Immature natural killer cell (primary cell): ENCODE measurements at regions not wholly inside any gene's neighbourhood (a gene's known extent, or its start where the extent isn't known, plus 50 kb on each side); places are given as distances from the start of the nearest gene placed in this dataset.
"Not testable (repeated sequence)": the region's sequence is repeated elsewhere in the genome, so short reads cannot be mapped to it uniquely, and the experiment has no call there.

ENCODE experiments used
- DNase-seq, 3 donors: peaks; one replicate each; pipeline ENCODE4 v3.0.0; 2022; ENCODE audit warnings: mixed read lengths in 1 of 3
- H3K27ac Mint-ChIP-seq, 6 donors: one replicate each; pipeline ENCODE4 v1.8.0; 2020; ENCODE audit warnings: mixed read lengths in 6 of 6, mild to moderate bottlenecking in 5 of 6, inconsistent platforms in 4 of 6, moderate library complexity in 3 of 6
- H3K27me3 Mint-ChIP-seq, 3 donors: one replicate each; pipeline ENCODE4 v1.8.0; 2020 to 2021; ENCODE audit warnings: low read depth in 3 of 3, mild to moderate bottlenecking in 3 of 3, mixed read lengths in 3 of 3, moderate library complexity in 3 of 3, inconsistent platforms in 1 of 3
- H3K36me3 Mint-ChIP-seq, 3 donors: one replicate each; pipeline ENCODE4 v1.8.0; 2020; ENCODE audit warnings: mixed read lengths in 3 of 3, inconsistent platforms in 2 of 3, mild to moderate bottlenecking in 2 of 3
- H3K4me1 Mint-ChIP-seq, 2 donors: one replicate each; pipeline ENCODE4 v1.8.0; 2020; ENCODE audit warnings: inconsistent platforms in 2 of 2, mild to moderate bottlenecking in 2 of 2, mixed read lengths in 2 of 2, moderate library complexity in 1 of 2
- H3K4me3 Mint-ChIP-seq, 5 donors: one replicate each; pipeline ENCODE4 v1.8.0; 2020; ENCODE audit warnings: mild to moderate bottlenecking in 5 of 5, mixed read lengths in 5 of 5, inconsistent platforms in 3 of 5, moderate library complexity in 3 of 5
- H3K9me3 Mint-ChIP-seq, 6 donors: one replicate each; pipeline ENCODE4 v1.8.0; 2020; ENCODE audit warnings: mild to moderate bottlenecking in 6 of 6, mixed read lengths in 6 of 6, inconsistent platforms in 4 of 6, moderate library complexity in 3 of 6

GRCh38 chr5:17852740-17853139, 218.5 kb downstream of the TAF11L14 start:
- Mint-ChIP-seq H3K4me3 (no peak overlapping the region), H3K4me1 (no peaks in the 10 kb centered on the region), H3K9me3 (peaks cover 16 to 55% (median 22%) of the 10 kb centered on the region in 6 donors), H3K27ac (no peak overlapping the region), H3K27me3 (no peaks in the 10 kb centered on the region), H3K36me3 (no peaks in the 10 kb centered on the region)
- DNase-seq: no peak

- Mint-ChIP-seq H3K9me3 (peaks cover 16 to 59% (median 31%) of the 10 kb centered on the region in 6 donors), H3K4me3 (no peak overlapping the region)
Measured at GRCh38 chr5:17854901-17855300, 220.6 kb downstream of the TAF11L14 start.

GRCh38 chr5:17860660-17861315, 226.5 kb downstream of the TAF11L14 start:
- no peak overlapping the region for H3K4me3 Mint-ChIP-seq
- H3K27me3 Mint-ChIP-seq: no peaks in the 10 kb centered on the region
- no peaks in the 10 kb centered on the region for H3K4me1 Mint-ChIP-seq

More at GRCh38 chr5:17854901-17855300, 220.6 kb downstream of the TAF11L14 start:
- no peak for DNase-seq
- no peaks in the 10 kb centered on the region for H3K36me3 Mint-ChIP-seq
- H3K4me1 Mint-ChIP-seq: no peaks in the 10 kb centered on the region
- H3K27me3 Mint-ChIP-seq: no peaks in the 10 kb centered on the region
- H3K27ac Mint-ChIP-seq: no peak overlapping the region

GRCh38 chr5:17864903-17865302, 230.6 kb downstream of the TAF11L14 start:
- H3K27me3 Mint-ChIP-seq, H3K4me1 Mint-ChIP-seq, H3K27ac Mint-ChIP-seq, H3K4me3 Mint-ChIP-seq, H3K36me3 Mint-ChIP-seq, DNase-seq: not testable (repeated sequence)
- H3K9me3 Mint-ChIP-seq: peaks cover 12 to 60% (median 34%) of the 10 kb centered on the region in 6 donors

More at GRCh38 chr5:17860660-17861315, 226.5 kb downstream of the TAF11L14 start:
- Mint-ChIP-seq H3K27ac (no peak overlapping the region), H3K9me3 (peaks cover 21 to 68% (median 41%) of the 10 kb centered on the region in 6 donors), H3K36me3 (peaks cover 0 to 6% (median 0%) of the 10 kb centered on the region in 3 donors)
- no peak for DNase-seq

- H3K4me1 Mint-ChIP-seq, DNase-seq, H3K36me3 Mint-ChIP-seq, H3K27me3 Mint-ChIP-seq, H3K27ac Mint-ChIP-seq, H3K4me3 Mint-ChIP-seq: not testable (repeated sequence)
- H3K9me3 Mint-ChIP-seq: peaks cover 7 to 55% (median 36%) of the 10 kb centered on the region in 6 donors
Measured at GRCh38 chr5:17865966-17866365, 231.7 kb downstream of the TAF11L14 start.

GRCh38 chr5:17872204-17872603, 237.9 kb downstream of the TAF11L14 start:
- no peaks in the 10 kb centered on the region for H3K36me3 Mint-ChIP-seq
- H3K4me1 Mint-ChIP-seq: no peaks in the 10 kb centered on the region
- no peak overlapping the region for H3K4me3 Mint-ChIP-seq
- H3K27ac Mint-ChIP-seq: no peak overlapping the region
- no peaks in the 10 kb centered on the region for H3K27me3 Mint-ChIP-seq
- no peak for DNase-seq
- peaks cover 8 to 67% (median 38%) of the 10 kb centered on the region in 6 donors for H3K9me3 Mint-ChIP-seq

- Mint-ChIP-seq H3K4me1 (no peaks in the 10 kb centered on the region), H3K27ac (no peak overlapping the region), H3K36me3 (no peaks in the 10 kb centered on the region), H3K4me3 (no peak overlapping the region), H3K27me3 (no peaks in the 10 kb centered on the region), H3K9me3 (peaks cover 5 to 60% (median 30%) of the 10 kb centered on the region in 6 donors)
- no peak for DNase-seq
Measured at GRCh38 chr5:17878541-17878940, 244.3 kb downstream of the TAF11L14 start.

- no peak overlapping the region for H3K4me3 Mint-ChIP-seq
- no peaks in the 10 kb centered on the region for H3K4me1 Mint-ChIP-seq
- no peaks in the 10 kb centered on the region for H3K36me3 Mint-ChIP-seq
- DNase-seq: no peak
- H3K27ac Mint-ChIP-seq: no peak overlapping the region
- H3K9me3 Mint-ChIP-seq: peaks cover 5 to 59% (median 29%) of the 10 kb centered on the region in 6 donors
- H3K27me3 Mint-ChIP-seq: no peaks in the 10 kb centered on the region
Measured at GRCh38 chr5:17879276-17879675, 245.0 kb downstream of the TAF11L14 start.

GRCh38 chr5:17880869-17881268, 246.6 kb downstream of the TAF11L14 start:
- Mint-ChIP-seq H3K9me3 (peaks cover 9 to 56% (median 29%) of the 10 kb centered on the region in 6 donors), H3K27ac (no peak overlapping the region), H3K36me3 (peaks cover 0 to 6% (median 0%) of the 10 kb centered on the region in 3 donors), H3K4me3 (no peak overlapping the region), H3K4me1 (no peaks in the 10 kb centered on the region), H3K27me3 (no peaks in the 10 kb centered on the region)
- DNase-seq: no peak

GRCh38 chr5:17882760-17883488, 248.7 kb downstream of the TAF11L14 start:
- no peak overlapping the region for H3K4me3 Mint-ChIP-seq
- H3K27ac Mint-ChIP-seq: no peak overlapping the region
- no peaks in the 10 kb centered on the region for H3K4me1 Mint-ChIP-seq
- H3K9me3 Mint-ChIP-seq: peaks cover 13 to 53% (median 31%) of the 10 kb centered on the region in 6 donors
- no peak for DNase-seq
- no peaks in the 10 kb centered on the region for H3K27me3 Mint-ChIP-seq
- H3K36me3 Mint-ChIP-seq: peaks cover 0 to 6% (median 0%) of the 10 kb centered on the region in 3 donors

GRCh38 chr5:17888155-17888554, 253.9 kb downstream of the TAF11L14 start:
- no peaks in the 10 kb centered on the region for H3K4me1 Mint-ChIP-seq
- no peak overlapping the region for H3K27ac Mint-ChIP-seq
- H3K27me3 Mint-ChIP-seq: no peaks in the 10 kb centered on the region
- peaks cover 20 to 59% (median 28%) of the 10 kb centered on the region in 6 donors for H3K9me3 Mint-ChIP-seq
- DNase-seq: no peak
- H3K4me3 Mint-ChIP-seq: no peak overlapping the region
- H3K36me3 Mint-ChIP-seq: peaks cover 0 to 6% (median 0%) of the 10 kb centered on the region in 3 donors

- Mint-ChIP-seq H3K27ac (no peak overlapping the region), H3K27me3 (peaks cover 0 to 2% (median 0%) of the 10 kb centered on the region in 3 donors), H3K4me1 (no peaks in the 10 kb centered on the region), H3K36me3 (no peaks in the 10 kb centered on the region), H3K9me3 (peaks cover 14 to 48% (median 17%) of the 10 kb centered on the region in 6 donors), H3K4me3 (no peak overlapping the region)
- DNase-seq: no peak
Measured at GRCh38 chr5:17890501-17890900, 256.2 kb downstream of the TAF11L14 start.

GRCh38 chr5:17891881-17892280, 257.6 kb downstream of the TAF11L14 start:
- H3K27ac Mint-ChIP-seq: no peak overlapping the region
- no peak overlapping the region for H3K4me3 Mint-ChIP-seq
- DNase-seq: no peak
- H3K4me1 Mint-ChIP-seq: no peaks in the 10 kb centered on the region
- H3K9me3 Mint-ChIP-seq: peaks cover 12 to 53% (median 20%) of the 10 kb centered on the region in 6 donors
- peaks cover 0 to 4% (median 0%) of the 10 kb centered on the region in 3 donors for H3K36me3 Mint-ChIP-seq
- H3K27me3 Mint-ChIP-seq: peaks cover 0 to 2% (median 0%) of the 10 kb centered on the region in 3 donors

GRCh38 chr5:17893026-17893635, 258.9 kb downstream of the TAF11L14 start:
- Mint-ChIP-seq H3K27ac (no peak overlapping the region), H3K36me3 (peaks cover 0 to 4% (median 0%) of the 10 kb centered on the region in 3 donors), H3K4me1 (no peaks in the 10 kb centered on the region), H3K27me3 (peaks cover 0 to 2% (median 0%) of the 10 kb centered on the region in 3 donors), H3K9me3 (peaks cover 8 to 57% (median 21%) of the 10 kb centered on the region in 6 donors), H3K4me3 (no peak overlapping the region)
- no peak for DNase-seq
